Mammary epithelial cell (primary cell): ENCODE measurements at regions not wholly inside any gene's neighbourhood (a gene's known extent, or its start where the extent isn't known, plus 50 kb on each side); places are given as distances from the start of the nearest gene placed in this dataset.

ENCODE experiments used
- CTCF ChIP-seq, 2 donors: IDR thresholded peaks in 1 of 2; conservative IDR thresholded peaks in 1 of 2; 2 replicates each; pipeline ENCODE4 v1.5.1; 2011 to 2012; ENCODE audit warnings: inconsistent platforms in 2 of 2, low read length in 2 of 2, mild to moderate bottlenecking in 2 of 2, control low read depth in 1 of 2, low read depth in 1 of 2; ENCODE audit not compliant: insufficient read depth in 1 of 2; ENCODE audit errors: extremely low read depth in 1 of 2
- EZH2 ChIP-seq: IDR thresholded peaks from 2 replicates; pipeline ENCODE4 v1.6.1; 2012; ENCODE audit warnings: low read length, inconsistent platforms, borderline replicate concordance

GRCh38 chr13:111518161-111518792 is 197.8 kb downstream of the TEX29 start:
- no peak for TF ChIP-seq CTCF (conservative IDR thresholded peaks at IDR 0.05 in 1 of 2, IDR thresholded peaks at IDR 0.05 in 1 of 2; ENCODE audit: extremely low read depth in 1 of 2, insufficient read depth in 1 of 2, low read depth in 1 of 2, low read length in 2 of 2)
- no peak for TF ChIP-seq EZH2
